GM19463 (cell line): ENCODE measurements at regions not wholly inside any gene's neighbourhood (a gene's known extent, or its start where the extent isn't known, plus 50 kb on each side); places are given as distances from the start of the nearest gene placed in this dataset.

Source experiments
- ATAC-seq: cut with Tn5 transposase; IDR thresholded peaks from one replicate; pipeline ENCODE4 v1.9.1; 2021; ENCODE audit warnings: mild to moderate bottlenecking, moderate library complexity; ENCODE audit not compliant: unreplicated experiment

- ATAC-seq = no peak
These were observed 1245.6 kb downstream of the OTOL1 start for GRCh38 chr3:162742159-162742717.

GRCh38 chr3:162743091-162743490 lies 1246.5 kb downstream of the OTOL1 start:
- no peak for ATAC-seq

- no peak for ATAC-seq
These were observed 1264.2 kb downstream of the OTOL1 start for GRCh38 chr3:162760789-162761188.

- no peak for ATAC-seq
These were observed 1267.6 kb downstream of the OTOL1 start for GRCh38 chr3:162764051-162764807.

GRCh38 chr3:162764808-162765071 lies 1268.1 kb downstream of the OTOL1 start:
- ATAC-seq = no peak

- no peak for ATAC-seq
These were observed 1268.9 kb downstream of the OTOL1 start for GRCh38 chr3:162765524-162765923.

GRCh38 chr3:162769564-162769963 lies 1273.0 kb downstream of the OTOL1 start:
- ATAC-seq = no peak

- ATAC-seq = no peak
These were observed 1273.9 kb downstream of the OTOL1 start for GRCh38 chr3:162770551-162770950.

GRCh38 chr3:162774613-162775100 lies 1278.0 kb downstream of the OTOL1 start:
- no peak for ATAC-seq

GRCh38 chr3:162776148-162776547 lies 1279.5 kb downstream of the OTOL1 start:
- ATAC-seq = no peak

GRCh38 chr3:162777118-162777517 lies 1280.5 kb downstream of the OTOL1 start:
- ATAC-seq = no peak

- ATAC-seq = no peak
These were observed 1283.7 kb downstream of the OTOL1 start for GRCh38 chr3:162780313-162780712.

GRCh38 chr3:162799910-162800309 lies 1303.3 kb downstream of the OTOL1 start:
- no peak for ATAC-seq

GRCh38 chr3:162802228-162802965 lies 1305.8 kb downstream of the OTOL1 start:
- ATAC-seq = no peak

- no peak for ATAC-seq
These were observed 1314.2 kb downstream of the OTOL1 start for GRCh38 chr3:162810776-162811175.

GRCh38 chr3:162842549-162843216 lies 1346.1 kb downstream of the OTOL1 start:
- no peak for ATAC-seq

GRCh38 chr3:162845918-162846317 lies 1349.3 kb downstream of the OTOL1 start:
- no peak for ATAC-seq

GRCh38 chr3:162847511-162847910 lies 1350.9 kb downstream of the OTOL1 start:
- no peak for ATAC-seq

GRCh38 chr3:162863579-162863978 lies 1367.0 kb downstream of the OTOL1 start:
- no peak for ATAC-seq

- ATAC-seq = no peak
These were observed 1368.9 kb downstream of the OTOL1 start for GRCh38 chr3:162865466-162865865.

GRCh38 chr3:162879021-162879562 lies 1382.5 kb downstream of the OTOL1 start:
- ATAC-seq = no peak
